GM12892 (cell line): ENCODE measurements at regions not wholly inside any gene's neighbourhood (a gene's known extent, or its start where the extent isn't known, plus 50 kb on each side); places are given as distances from the start of the nearest gene placed in this dataset.
"Not testable (repeated sequence)": the region's sequence is repeated elsewhere in the genome, so short reads cannot be mapped to it uniquely, and the experiment has no call there.

Experiments
- DNase-seq: peaks from one replicate; pipeline ENCODE4 v3.0.0; 2011; ENCODE audit not compliant: insufficient read length
- FAIRE-seq: peaks from 2 replicates; lab custom pipeline; 2011; peaks lifted over from hg19 to GRCh38; lab: Jason Lieb, UNC
- POLR2A ChIP-seq: IDR thresholded peaks from 2 replicates; pipeline ENCODE4 v1.6.1; 2011; ENCODE audit warnings: low read depth, low read length, control low read depth
- POLR2AphosphoS5 ChIP-seq: IDR thresholded peaks from 2 replicates; pipeline ENCODE4 v1.6.1; 2011; ENCODE audit warnings: low read depth, low read length, control low read depth
- TAF1 ChIP-seq: IDR thresholded peaks from 2 replicates; pipeline ENCODE4 v1.6.1; 2011; ENCODE audit warnings: low read depth, mild to moderate bottlenecking, control low read depth, low read length, borderline replicate concordance

GRCh38 chr1:148389027-148389339, 94.1 kb downstream of the PPIAL4G start:
- TF ChIP-seq POLR2AphosphoS5 = no peak
- no peak for TF ChIP-seq TAF1
- TF ChIP-seq POLR2A = no peak
- DNase-seq (no peak), FAIRE-seq (no peak)

GRCh38 chr1:148388260-148389026, 94.7 kb downstream of the PPIAL4G start:
- DNase-seq (peak; percentile 70), FAIRE-seq (peak; percentile 58)
- TF ChIP-seq POLR2A = peak; percentile 98
- TF ChIP-seq TAF1 = 0 out of 2 replicates have a peak, but pooled peaks have one; percentile 25
- TF ChIP-seq POLR2AphosphoS5 = peak; percentile 99

GRCh38 chr1:148387949-148388259, 95.2 kb downstream of the PPIAL4G start:
- not testable (repeated sequence) for DNase-seq, FAIRE-seq

GRCh38 chr1:148387122-148387948, 95.8 kb downstream of the PPIAL4G start:
- not testable (repeated sequence) for FAIRE-seq, DNase-seq

- TF ChIP-seq POLR2A = no peak
- TF ChIP-seq TAF1 = no peak
- no peak for TF ChIP-seq POLR2AphosphoS5
Measured at GRCh38 chr1:148386617-148387016, 96.5 kb downstream of the PPIAL4G start.

GRCh38 chr1:148386031-148386398, 97.1 kb downstream of the PPIAL4G start:
- DNase-seq, FAIRE-seq: not testable (repeated sequence)

More at GRCh38 chr1:148386617-148387016, 96.5 kb downstream of the PPIAL4G start:
- DNase-seq (no peak), FAIRE-seq (no peak)

- TF ChIP-seq TAF1 (no peak), POLR2AphosphoS5 (no peak), POLR2A (no peak)
- FAIRE-seq (no peak), DNase-seq (no peak)
Measured at GRCh38 chr1:148385371-148386030, 97.6 kb downstream of the PPIAL4G start.

- FAIRE-seq (no peak), DNase-seq (no peak)
- no peak for TF ChIP-seq POLR2A
Measured at GRCh38 chr1:148383966-148384365, 99.1 kb downstream of the PPIAL4G start.

- DNase-seq = no peak
- no peak for FAIRE-seq
- TF ChIP-seq POLR2AphosphoS5 (no peak), TAF1 (no peak), POLR2A (no peak)
Measured at GRCh38 chr1:148379697-148380096, 103.4 kb downstream of the PPIAL4G start.

- no peak for DNase-seq
- TF ChIP-seq POLR2A = no peak
- no peak for TF ChIP-seq TAF1
- TF ChIP-seq POLR2AphosphoS5 = no peak
- FAIRE-seq = no peak
Measured at GRCh38 chr1:148379170-148379500, 104.0 kb downstream of the PPIAL4G start.

GRCh38 chr1:148377992-148378391, 105.1 kb downstream of the PPIAL4G start:
- DNase-seq, FAIRE-seq: not testable (repeated sequence)

GRCh38 chr1:148377045-148377444, 106.1 kb downstream of the PPIAL4G start:
- DNase-seq, FAIRE-seq: not testable (repeated sequence)

GRCh38 chr1:148374101-148374500, 109.0 kb downstream of the PPIAL4G start:
- DNase-seq (no peak), FAIRE-seq (no peak)
- no peak for TF ChIP-seq POLR2AphosphoS5
- no peak for TF ChIP-seq TAF1
- no peak for TF ChIP-seq POLR2A
